Spleen (tissue), 11 donors: ENCODE measurements at regions not wholly inside any gene's neighbourhood (a gene's known extent, or its start where the extent isn't known, plus 50 kb on each side); places are given as distances from the start of the nearest gene placed in this dataset.

Experiments
- DNase-seq: peaks from one replicate; pipeline ENCODE4 v3.0.0-alpha.2; 2020
- H3K27ac ChIP-seq, 8 donors: fragments of 200-600 bp; sonication (generic) in 7 of 8; 1 replicate in 4 of 8; 2 replicates in 4 of 8; pipeline versions ENCODE4 v1.5.0 to v1.8.0; 2016 to 2021; ENCODE audit warnings: inconsistent platforms in 4 of 8, mild to moderate bottlenecking in 4 of 8, moderate library complexity in 1 of 8
- H3K27me3 ChIP-seq, 7 donors: fragments of 200-600 bp; sonication (generic) in 6 of 7; replicated peaks in 1 of 7; 1 replicate in 4 of 7; 2 replicates in 3 of 7; pipeline versions ENCODE4 v1.5.0 to v1.8.0; 2016 to 2021; ENCODE audit warnings: inconsistent platforms in 3 of 7, mild to moderate bottlenecking in 1 of 7
- H3K36me3 ChIP-seq, 6 donors: fragments of 200-600 bp; sonication (generic) in 5 of 6; 1 replicate in 4 of 6; 2 replicates in 2 of 6; pipeline versions ENCODE4 v1.5.0 to v1.8.0; 2016 to 2021; ENCODE audit warnings: inconsistent platforms in 2 of 6
- H3K4me1 ChIP-seq, 6 donors: fragments of 200-600 bp; sonication (generic) in 5 of 6; 1 replicate in 3 of 6; 2 replicates in 3 of 6; pipeline versions ENCODE4 v1.5.0 to v1.8.0; 2016 to 2021; ENCODE audit warnings: inconsistent platforms in 3 of 6
- H3K4me3 ChIP-seq, 8 donors: fragments of 200-600 bp; sonication (generic) in 7 of 8; 1 replicate in 4 of 8; 2 replicates in 4 of 8; pipeline versions ENCODE4 v1.5.0 to v1.8.0; 2016 to 2021; ENCODE audit warnings: inconsistent platforms in 4 of 8, mild to moderate bottlenecking in 4 of 8, moderate library complexity in 2 of 8
- H3K9me3 ChIP-seq, 8 donors: fragments of 200-600 bp; sonication (generic) in 7 of 8; 1 replicate in 4 of 8; 2 replicates in 4 of 8; pipeline versions ENCODE4 v1.5.0 to v1.8.0; 2016 to 2021; ENCODE audit warnings: inconsistent platforms in 4 of 8
- POLR2A ChIP-seq, 3 donors: fragments of 450-650 bp; IDR thresholded peaks; one replicate each; pipeline ENCODE4 v1.5.1; 2017; ENCODE audit warnings: antibody characterized with exemption in 3 of 3, mild to moderate bottlenecking in 1 of 3
- POLR2AphosphoS5 ChIP-seq, 3 donors: sonication (generic); formaldehyde crosslinking; IDR thresholded peaks; one replicate each; pipeline ENCODE4 v1.5.1; 2017; ENCODE audit warnings: antibody characterized with exemption in 3 of 3
- WGBS, 5 donors: extraction: QIAGEN DNeasy Blood & Tissue Kit in 3 of 5; methylation state at CpG; one replicate each; pipeline versions ENCODE4 v1.1.5 to v1.1.7; 2013 to 2018; 5-methylcytosine and 5-hydroxymethylcytosine counted together
- intact Hi-C: fragments of 100-400 bp; cut with DNase I; formaldehyde crosslinking; loops from one replicate; pipeline ENCODE4 v1.15.0; 2023; ENCODE audit warnings: low total_unique reads
- TF ChIP-seq, protein P1 (sequence below), 11 experiments: fragments of 200-600 bp in 7 of 11; fragments of 450-650 bp in 4 of 11; sonication (generic) in 4 of 11; IDR thresholded peaks in 8 of 11; conservative IDR thresholded peaks in 3 of 11; 1 replicate in 7 of 11; 2 replicates in 4 of 11; pipeline versions ENCODE4 v1.4.0 to v1.8.0; 2016 to 2021; ENCODE audit warnings: antibody characterized with exemption in 11 of 11, inconsistent platforms in 4 of 11, mild to moderate bottlenecking in 1 of 11
- donor health status: healthy with polysubstance abuse.
- donor health status: DM: no; HTN: no; CAD: no; lungs with moderate emphysema.
- donor health status: DM: no; HTN: no; CAD: no.
- donor health status: Bipolar disorder and iron deficiency.
- donor health status: healthy.
- donor health status: DM: no; HTN: no; CAD: no.
- donor health status: DM: yes; HTN: yes; CAD: no.

DNA sequence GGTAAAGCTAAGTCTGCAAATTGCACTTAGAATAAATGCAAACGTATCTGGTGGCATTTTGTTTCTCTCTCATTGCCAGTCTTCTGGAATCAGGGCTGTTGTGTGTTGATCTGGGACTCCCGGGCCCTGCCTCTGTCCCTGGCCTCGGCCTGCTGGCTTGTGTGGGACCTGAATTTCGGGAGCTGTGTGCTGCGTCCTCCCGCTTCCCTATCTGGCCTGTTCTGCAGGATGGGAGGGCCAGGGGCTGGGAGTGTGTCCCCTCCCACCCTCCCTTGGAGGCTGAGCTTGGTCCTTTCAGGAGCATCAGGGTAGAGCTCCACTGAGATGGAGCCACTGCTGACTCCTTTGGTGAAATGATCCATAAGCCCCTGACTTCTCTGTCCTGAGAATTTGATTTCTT, 118.5 kb downstream of the ACKR3 start:
- H3K27me3 ChIP-seq = peaks cover 0 to 4% (median 0%) of the 10 kb centered on the region in 7 donors
- WGBS, 5 donors = 82 to 93% (median 87%) methylated on average over 4 to 6 of the region's 6 CpGs
- no peak for DNase-seq
- H3K9me3 ChIP-seq = no peaks in the 10 kb centered on the region
- H3K36me3 ChIP-seq = no peaks in the 10 kb centered on the region
- no peak overlapping the region for H3K27ac ChIP-seq
- H3K4me3 ChIP-seq = no peak overlapping the region
- TF ChIP-seq POLR2AphosphoS5 (IDR thresholded peaks at IDR 0.05) (no peak), POLR2A (IDR thresholded peaks at IDR 0.05) (no peak)
- TF ChIP-seq, protein P1, sequence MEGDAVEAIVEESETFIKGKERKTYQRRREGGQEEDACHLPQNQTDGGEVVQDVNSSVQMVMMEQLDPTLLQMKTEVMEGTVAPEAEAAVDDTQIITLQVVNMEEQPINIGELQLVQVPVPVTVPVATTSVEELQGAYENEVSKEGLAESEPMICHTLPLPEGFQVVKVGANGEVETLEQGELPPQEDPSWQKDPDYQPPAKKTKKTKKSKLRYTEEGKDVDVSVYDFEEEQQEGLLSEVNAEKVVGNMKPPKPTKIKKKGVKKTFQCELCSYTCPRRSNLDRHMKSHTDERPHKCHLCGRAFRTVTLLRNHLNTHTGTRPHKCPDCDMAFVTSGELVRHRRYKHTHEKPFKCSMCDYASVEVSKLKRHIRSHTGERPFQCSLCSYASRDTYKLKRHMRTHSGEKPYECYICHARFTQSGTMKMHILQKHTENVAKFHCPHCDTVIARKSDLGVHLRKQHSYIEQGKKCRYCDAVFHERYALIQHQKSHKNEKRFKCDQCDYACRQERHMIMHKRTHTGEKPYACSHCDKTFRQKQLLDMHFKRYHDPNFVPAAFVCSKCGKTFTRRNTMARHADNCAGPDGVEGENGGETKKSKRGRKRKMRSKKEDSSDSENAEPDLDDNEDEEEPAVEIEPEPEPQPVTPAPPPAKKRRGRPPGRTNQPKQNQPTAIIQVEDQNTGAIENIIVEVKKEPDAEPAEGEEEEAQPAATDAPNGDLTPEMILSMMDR (IDR thresholded peaks at IDR 0.05 in 8 of 11, conservative IDR thresholded peaks at IDR 0.05 in 3 of 11) = no peak
- intact Hi-C loops = no loop called here
- H3K4me1 ChIP-seq = peaks cover 0 to 23% (median 0%) of the 10 kb centered on the region in 6 donors

DNA sequence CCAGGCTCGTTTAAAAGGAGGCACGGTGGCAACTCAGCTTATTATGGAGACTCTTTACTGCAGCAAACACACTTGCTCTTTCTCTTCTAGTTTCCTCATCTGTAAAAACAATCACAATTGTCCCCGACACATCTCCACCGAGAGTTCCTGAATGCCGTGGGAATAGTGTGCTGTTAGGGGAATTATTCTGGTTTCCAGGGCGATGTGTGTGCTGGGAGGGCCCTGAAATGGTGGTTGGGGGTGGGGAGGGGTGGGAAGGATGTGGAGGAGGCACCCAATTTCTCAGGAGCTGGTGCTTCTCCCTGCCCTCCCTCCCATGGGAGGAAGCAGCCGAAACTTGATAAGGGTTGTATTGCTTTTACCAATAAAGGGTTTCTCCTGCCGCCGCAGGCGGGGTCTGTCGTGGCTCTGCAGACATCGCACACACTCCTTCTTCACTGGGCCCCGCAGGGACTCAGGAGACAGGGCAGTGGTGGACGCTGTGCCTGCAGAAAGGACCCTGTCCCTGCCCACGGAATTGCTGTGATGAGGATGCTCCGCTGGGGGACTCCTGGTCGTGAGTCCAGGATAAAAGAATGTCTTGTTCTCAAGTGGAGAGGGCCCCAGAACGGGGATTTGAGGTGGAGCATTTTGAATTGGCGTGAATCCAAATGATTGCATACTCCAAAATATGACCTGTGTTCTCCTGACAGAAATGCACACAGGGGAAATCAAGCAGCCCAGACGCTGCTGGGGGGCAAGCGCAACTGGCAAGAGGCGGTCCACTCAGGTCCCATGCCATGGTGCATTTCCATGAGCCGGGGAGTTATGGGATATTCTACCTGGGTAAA, 119.2 kb downstream of the ACKR3 start:
- WGBS, 5 donors = 63 to 79% (median 72%) methylated on average over 23 of the region's 23 CpGs
- TF ChIP-seq, protein P1 (IDR thresholded peaks at IDR 0.05 in 8 of 11, conservative IDR thresholded peaks at IDR 0.05 in 3 of 11) = no peak
- TF ChIP-seq POLR2AphosphoS5 (IDR thresholded peaks at IDR 0.05) = no peak
- no peak for TF ChIP-seq POLR2A (IDR thresholded peaks at IDR 0.05)

DNA sequence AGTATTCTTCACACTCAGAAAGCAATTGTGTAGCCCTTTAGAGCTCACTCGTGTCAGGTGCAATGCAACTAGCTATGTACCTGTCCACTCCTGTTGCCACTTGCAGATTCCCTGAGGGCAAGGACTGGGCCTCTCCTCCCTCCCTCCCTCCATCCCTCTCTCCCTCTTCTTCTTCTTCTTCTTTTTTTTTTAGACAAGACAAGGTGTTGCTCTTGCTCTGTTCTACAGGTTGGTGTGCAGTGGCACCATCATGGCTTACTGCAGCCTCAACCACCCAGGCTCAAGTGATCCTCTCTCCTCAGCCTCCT, 119.7 kb downstream of the ACKR3 start:
- peaks cover 0 to 7% (median 0%) of the 10 kb centered on the region in 7 donors for H3K27me3 ChIP-seq
- no peak overlapping the region for H3K4me3 ChIP-seq
- H3K27ac ChIP-seq = no peak overlapping the region
- intact Hi-C loops = no loop called here
- no peaks in the 10 kb centered on the region for H3K9me3 ChIP-seq
- TF ChIP-seq, protein P1 (IDR thresholded peaks at IDR 0.05 in 8 of 11, conservative IDR thresholded peaks at IDR 0.05 in 3 of 11) = no peak
- TF ChIP-seq POLR2A (IDR thresholded peaks at IDR 0.05) (no peak), POLR2AphosphoS5 (IDR thresholded peaks at IDR 0.05) (no peak)
- no peaks in the 10 kb centered on the region for H3K36me3 ChIP-seq
- whole genome bisulfite sequencing, 5 donors = 78 to 94% (median 90%) methylated on average over 1 of the region's 1 CpG
- DNase-seq = no peak
- peaks cover 0 to 23% (median 0%) of the 10 kb centered on the region in 6 donors for H3K4me1 ChIP-seq

More for the DNA sequence above, 119.2 kb downstream of the ACKR3 start:
- Histone ChIP-seq H3K4me3 (no peak overlapping the region), H3K9me3 (no peaks in the 10 kb centered on the region), H3K27ac (no peak overlapping the region), H3K27me3 (peaks cover 0 to 4% (median 0%) of the 10 kb centered on the region in 7 donors), H3K4me1 (peaks cover 0 to 23% (median 0%) of the 10 kb centered on the region in 6 donors), H3K36me3 (no peaks in the 10 kb centered on the region)
- DNase-seq = peak; percentile 51
- intact Hi-C loops = no loop called here

DNA sequence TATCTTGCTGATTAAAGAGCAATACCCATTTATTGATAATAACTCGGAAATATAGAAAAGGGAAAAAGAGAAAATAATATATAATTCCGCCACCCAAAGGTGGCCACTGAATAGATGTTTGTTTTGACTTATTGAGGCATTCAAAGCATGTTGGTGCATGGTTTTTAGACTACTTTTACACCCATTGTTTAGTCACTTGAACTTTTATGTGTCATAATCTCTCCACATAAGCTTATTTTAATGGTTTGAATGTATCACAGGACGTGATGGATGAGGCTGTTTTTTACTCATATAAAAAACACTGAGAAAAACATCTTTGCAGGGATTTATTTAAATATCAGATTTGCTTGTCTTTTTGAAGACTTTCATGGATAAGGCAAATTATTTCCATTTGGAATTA, 120.4 kb downstream of the ACKR3 start:
- H3K4me1 ChIP-seq = peaks cover 0 to 23% (median 0%) of the 10 kb centered on the region in 6 donors
- no peak overlapping the region for H3K27ac ChIP-seq
- no peak for DNase-seq
- WGBS, 5 donors = 85 to 95% (median 87%) methylated on average over 3 of the region's 3 CpGs
- H3K27me3 ChIP-seq = peaks cover 0 to 13% (median 0%) of the 10 kb centered on the region in 7 donors
- intact Hi-C loops = no loop called here
- no peak overlapping the region for H3K4me3 ChIP-seq
- H3K9me3 ChIP-seq = no peaks in the 10 kb centered on the region
- TF ChIP-seq, protein P1 (IDR thresholded peaks at IDR 0.05 in 8 of 11, conservative IDR thresholded peaks at IDR 0.05 in 3 of 11) = no peak
- TF ChIP-seq POLR2A (IDR thresholded peaks at IDR 0.05) = no peak
- TF ChIP-seq POLR2AphosphoS5 (IDR thresholded peaks at IDR 0.05) = no peak
- H3K36me3 ChIP-seq = no peaks in the 10 kb centered on the region
